Kasumi-1 (cell line): ENCODE measurements at regions not wholly inside any gene's neighbourhood (a gene's known extent, or its start where the extent isn't known, plus 50 kb on each side); places are given as distances from the start of the nearest gene placed in this dataset.

Source experiments
- DNase-seq, 2 experiments: peaks; one replicate each; lab custom pipeline; 2025; lab: John Stamatoyannopoulos, UW

DNA sequence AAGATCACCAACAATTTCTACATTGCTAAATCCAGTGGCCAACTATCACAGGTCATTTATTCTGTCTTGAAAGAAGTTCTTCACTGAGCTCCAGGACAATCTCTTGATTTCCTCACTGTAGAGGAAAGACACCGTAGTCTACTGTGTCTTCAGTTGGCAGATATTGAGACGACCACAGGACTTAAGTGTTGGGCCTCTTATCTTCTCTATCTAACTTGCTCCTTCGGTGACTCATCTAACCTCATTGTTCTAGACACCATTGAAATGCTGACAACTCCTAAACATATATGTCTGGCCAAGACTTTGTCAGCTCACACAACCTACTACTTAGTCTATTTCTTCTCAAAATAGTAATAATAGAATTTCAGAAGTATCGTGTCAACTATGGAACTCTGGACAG lies 425.8 kb downstream of the ARAP2 start:
- DNase-seq: peak in 1 of 2 experiments; percentile 32

DNA sequence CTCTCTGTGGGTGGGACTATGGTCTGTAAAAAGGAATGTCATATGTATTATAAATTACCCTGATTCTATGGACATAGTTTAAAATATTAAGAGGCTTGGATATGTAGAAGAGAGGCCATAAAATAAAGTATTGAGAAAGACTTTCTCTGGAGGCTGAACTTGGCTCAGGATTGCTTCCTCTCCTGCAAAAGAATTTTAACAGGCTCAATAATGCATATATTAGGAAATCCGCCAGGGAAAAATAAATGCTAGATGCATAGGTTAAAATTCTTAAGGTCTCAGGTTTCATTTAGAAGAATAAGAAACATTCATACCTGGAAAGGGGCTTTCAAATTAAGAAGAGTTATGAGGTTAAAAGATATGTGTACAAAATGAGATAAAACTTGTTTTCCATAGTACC lies 424.3 kb downstream of the ARAP2 start:
- DNase-seq: no peak

DNA sequence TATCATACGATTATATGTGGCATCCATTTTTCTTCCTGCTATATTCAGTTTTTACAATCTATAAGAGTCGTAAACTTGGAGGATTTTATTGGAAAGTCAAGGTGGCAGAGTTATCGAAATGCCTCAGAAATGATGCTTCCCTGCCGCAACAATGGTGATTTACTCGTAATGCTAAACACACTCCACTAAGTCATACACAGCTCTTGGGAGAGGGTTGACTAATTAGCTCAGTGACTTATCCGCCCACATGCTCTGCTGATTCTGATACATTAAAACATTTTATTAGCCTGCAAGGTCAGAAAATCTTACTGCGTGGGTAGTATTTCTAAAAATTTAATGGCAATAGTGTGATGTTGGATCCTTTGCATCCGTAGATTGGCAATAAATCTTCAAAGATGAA lies 420.1 kb downstream of the ARAP2 start:
- no peak for DNase-seq

DNA sequence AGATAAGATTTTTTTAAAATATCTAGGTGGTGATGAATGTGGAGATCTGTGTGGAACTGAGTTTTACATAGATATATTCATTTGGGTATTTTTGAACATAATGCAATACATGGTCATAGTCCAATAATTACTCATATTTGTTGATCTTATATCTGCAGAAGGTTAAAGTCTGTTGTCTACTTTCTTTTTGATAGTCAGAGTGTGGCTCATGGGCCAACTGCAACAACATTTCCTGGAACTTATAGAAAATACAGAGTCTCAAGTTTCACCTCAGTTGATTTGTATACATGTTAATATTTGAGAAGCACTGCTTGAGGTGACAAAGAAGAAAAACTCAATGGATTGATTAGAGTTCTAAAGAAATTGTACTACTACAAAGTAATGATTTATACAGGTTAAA lies 408.4 kb downstream of the ARAP2 start:
- DNase-seq: no peak

DNA sequence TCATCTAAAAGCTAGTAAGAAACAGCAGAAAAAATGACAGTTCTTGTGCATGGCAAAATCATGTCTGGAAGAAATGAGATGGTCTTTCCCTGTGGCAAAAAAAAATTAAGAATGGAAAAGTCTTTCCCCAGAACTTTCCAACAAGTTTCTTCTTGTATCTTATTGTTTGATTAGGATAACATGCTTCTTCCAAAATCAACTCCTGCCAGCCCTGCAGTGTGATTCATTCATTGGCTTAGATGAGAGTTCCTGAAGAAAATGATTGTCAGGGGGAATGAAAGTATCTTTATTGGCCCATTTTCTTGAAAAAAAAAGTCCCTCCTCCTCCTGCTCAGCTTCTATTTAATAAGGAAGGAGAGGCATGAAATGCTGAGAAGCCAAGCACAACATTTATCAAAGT lies 407.7 kb downstream of the ARAP2 start:
- DNase-seq: no peak

DNA sequence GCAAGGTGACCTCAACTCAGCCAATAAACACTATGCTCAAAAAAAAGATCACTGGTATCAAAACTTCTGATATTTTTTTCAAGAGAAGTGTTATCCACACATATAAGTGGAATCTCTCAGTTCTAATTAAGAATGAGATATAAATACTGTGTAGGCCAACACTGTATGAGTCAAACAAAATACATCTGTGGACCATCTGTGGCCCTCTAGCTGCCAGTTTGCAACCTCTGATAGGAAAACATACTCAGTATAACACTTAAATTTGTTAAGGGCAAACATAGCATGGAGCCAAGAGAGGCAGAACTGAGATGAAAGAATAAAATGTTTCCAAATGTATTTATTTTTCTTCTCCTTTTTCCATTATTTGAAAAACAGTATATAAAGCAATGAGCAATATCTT lies 377.3 kb downstream of the ARAP2 start:
- DNase-seq: no peak

DNA sequence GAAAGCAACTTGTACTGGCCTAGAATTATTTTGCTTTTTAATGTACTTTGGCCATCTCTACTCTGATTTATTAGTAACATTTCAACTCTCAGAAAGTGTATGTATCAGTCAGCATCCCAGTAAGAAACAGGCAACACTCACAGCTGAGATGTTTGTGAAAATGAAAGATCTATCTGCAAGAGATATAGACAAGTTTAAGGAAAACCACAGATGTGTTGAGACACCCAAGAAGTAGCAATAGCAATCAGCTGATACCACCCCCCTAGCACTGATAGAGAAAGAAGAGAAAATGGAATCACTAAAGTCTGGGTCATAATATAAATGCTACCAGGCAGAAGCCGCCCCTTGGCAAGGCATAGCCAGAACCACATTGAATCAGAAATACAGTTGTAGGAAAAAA lies 372.0 kb downstream of the ARAP2 start:
- DNase-seq: no peak

DNA sequence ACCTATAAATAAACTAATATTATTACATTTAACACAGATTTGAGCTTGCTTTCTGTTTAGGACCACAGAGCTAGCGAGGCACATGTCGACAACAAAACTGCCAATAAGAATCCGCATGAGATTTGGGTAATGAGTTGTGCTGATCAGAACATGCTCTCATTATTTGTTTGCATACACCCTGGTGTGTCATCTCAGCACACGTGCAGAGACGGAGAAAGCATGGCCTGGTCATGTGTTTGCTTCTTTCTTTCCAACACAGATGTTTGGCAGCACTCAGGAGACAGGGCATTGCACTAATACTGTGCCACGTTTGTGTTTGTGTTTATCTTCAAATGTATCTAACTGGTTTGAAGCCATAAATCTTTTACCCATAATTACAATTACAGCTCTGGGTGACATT lies 364.8 kb downstream of the ARAP2 start:
- no peak for DNase-seq

DNA sequence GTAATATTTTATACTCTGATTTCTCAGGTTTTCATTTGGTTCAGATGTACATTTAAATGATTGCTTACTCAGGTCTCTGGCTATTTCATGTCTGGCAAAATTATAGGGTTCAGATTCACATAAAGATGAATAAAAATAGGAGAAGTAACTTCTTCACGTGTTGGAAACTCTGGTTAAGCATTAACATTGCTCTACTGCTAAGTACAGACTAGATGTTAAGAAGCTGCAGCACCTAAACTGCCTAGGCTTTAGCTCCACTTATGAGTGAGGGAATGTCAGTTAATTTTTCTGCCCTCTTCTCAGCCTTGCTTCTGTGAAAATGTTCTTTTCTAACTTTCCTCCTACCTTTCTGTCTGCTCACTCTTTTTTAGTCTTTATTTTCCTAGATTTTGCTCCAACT lies 361.2 kb downstream of the ARAP2 start:
- DNase-seq: no peak

DNA sequence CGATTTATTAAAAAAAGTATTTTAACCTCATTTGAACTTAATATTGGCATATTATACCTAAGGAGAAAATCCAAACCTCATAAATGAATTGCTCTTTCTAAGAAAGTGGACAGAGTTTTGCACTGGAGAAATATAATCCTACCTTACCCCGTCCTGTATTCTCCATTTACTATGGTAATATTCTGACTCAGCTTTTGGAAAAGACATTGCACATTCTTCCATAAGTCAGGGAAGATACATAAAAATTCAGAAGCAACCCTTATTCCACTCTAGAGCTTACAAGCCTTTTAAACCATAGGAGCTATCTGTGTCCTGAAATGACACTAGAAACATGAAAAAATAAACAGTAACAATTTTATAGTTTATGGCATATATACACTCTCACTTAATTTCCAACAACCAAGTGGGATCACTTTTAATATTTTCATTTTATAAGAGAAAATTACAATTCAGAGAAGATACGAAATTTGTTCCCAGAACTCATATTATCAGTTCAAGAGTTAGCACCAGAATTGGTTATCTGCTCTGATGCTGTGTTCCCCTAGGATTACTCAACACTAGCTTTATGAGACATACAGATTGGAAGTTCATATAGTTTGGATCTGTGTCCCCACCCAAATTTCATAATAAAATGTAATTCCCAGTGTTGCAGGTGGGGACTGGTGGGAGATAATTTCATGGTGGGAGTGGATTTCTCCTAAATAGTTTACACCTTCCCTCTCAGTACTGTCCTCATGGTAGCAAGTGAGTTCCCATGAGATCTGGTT lies 359.4 kb downstream of the ARAP2 start:
- no peak for DNase-seq

DNA sequence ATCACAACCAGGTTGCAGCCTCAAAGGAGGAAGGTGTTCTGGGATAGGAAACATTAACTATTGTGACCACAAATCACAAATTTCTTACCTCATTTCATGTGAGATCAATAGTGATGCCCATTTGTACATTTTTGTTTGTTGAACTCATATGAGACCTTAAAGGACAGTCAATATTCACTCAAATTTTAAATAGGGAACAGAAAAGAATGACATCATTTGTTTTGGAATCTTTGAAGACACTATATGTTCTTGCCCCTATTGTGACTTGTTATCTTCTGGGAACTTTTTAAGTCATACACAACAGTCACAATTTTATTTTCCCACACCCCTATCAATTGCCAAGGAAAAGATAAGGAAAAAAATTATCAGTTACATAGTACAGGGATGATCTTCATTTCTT lies 346.5 kb downstream of the ARAP2 start:
- DNase-seq: no peak

DNA sequence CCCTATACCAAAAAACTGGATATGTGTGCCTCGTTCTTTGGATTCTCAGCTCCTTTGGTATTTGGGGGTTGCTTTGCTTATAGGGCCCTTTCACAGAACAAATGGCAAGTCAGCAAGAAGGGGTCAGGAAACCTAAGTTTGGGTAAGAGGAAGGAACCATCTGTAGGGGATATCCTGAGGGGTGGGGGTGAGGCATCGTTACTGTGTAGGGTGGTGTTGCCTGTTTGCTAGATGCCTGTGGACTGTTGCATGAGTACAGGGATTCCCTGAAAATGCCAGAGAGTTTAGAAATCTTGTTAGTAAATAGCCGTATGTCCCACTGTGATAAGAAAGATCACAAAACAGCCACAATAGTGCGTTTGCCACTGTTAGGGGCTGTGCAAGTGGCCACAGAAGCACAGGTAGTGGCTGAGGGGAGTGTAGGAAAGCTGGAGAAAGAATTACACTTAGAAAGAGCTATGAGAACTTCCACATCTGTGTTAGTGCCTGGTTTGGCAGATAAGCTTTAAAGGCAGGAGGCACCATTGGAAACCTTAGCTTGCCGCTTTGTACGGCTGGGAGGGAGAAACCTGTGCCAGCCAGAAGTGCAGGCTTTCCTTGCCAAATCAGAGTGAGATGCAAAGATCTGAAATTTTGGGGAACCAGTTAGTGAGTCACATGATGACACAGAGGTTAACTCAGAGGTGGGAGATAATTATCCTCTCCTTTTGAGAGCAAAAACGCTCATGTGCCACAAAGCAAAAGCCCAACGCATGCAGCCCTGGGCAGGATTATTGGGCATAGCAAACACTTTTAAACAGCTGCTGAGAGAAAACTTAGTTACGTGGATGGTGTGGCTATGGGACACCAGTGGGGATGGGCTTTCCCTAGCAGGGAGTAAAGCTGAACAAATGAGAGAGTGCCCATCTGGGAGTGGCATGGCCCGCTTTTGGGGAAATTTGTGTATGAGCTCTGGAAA lies 343.7 kb downstream of the ARAP2 start:
- peak; percentile 78 to 89 for DNase-seq

DNA sequence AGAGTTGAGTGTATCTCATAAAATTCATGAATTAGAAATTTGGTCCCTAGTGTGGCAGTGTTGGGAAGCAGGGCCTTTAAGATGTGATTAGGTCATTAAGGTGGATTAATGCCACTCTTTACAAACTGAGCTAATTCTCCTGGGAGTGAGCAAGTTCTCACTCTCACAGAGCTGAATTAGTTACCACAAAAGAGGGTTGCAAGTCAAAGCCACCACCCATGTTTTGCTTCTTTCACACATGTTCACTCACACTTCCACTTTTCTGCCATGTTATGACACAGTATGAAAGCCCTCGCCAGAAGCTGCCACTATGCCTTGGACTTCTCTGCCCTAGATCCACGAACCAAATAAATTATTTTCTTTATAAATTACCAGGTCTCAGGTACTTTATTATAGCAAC lies 332.1 kb downstream of the ARAP2 start:
- DNase-seq: peak; percentile 4 to 15

DNA sequence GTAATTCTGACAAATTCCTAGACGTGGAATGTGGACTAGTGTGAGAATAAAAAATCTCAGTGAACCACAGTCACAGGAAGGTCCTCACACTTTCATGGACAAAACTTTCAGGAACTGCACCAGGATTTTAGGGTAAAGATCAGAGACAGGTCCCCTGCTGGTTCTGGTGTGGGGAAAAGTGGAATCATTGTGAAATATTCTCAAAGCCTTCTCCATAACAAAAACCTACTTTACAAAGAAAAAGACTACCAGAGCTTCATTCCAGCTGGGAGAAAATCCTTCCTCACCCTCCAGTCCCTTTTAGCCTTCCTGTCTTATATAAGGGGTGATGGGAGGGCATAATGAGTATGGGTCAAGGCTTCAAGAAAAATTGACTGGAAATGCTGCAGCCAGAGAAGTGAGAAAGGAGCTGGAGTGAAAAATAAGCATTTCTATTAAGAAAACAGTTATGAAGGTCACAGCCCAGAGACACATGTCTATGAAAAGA lies 325.8 kb downstream of the ARAP2 start:
- DNase-seq: no peak

DNA sequence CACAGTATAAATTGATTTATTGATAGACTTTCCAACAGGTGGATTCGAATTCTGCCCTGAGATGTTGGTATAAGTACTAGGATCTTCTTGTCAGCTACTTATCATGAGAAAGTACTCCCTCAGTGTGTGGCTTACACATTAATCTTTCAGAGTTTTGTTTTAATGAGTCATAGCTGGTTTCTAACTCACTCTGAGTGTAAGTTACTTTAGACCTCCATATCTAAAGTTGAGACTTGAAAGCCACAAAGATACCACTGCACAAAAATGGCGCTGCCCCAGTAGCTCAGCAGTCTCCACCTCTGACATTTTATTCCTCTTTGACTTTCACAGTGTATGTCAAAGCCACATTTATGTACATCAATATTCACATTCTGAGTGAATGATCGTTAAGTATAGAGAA lies 318.5 kb downstream of the ARAP2 start:
- no peak for DNase-seq

DNA sequence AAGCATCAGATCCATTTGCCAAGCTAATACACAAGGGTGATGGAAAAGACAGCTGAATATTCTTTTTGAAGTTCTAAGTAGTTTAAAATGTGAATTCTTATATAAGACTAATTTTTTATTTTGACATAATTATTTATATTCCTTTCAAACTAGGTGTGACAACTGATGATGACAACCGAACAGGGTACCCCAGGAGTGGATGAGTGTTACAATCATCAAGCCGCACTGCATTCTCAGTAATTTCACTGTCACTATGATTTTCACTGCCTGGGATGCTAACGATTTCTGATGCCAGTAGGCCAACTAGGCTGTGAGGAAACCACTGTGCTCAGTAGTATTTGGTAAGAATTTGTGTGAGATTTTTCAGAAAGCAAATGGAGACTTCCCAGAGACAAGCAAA lies 317.5 kb downstream of the ARAP2 start:
- DNase-seq: no peak

DNA sequence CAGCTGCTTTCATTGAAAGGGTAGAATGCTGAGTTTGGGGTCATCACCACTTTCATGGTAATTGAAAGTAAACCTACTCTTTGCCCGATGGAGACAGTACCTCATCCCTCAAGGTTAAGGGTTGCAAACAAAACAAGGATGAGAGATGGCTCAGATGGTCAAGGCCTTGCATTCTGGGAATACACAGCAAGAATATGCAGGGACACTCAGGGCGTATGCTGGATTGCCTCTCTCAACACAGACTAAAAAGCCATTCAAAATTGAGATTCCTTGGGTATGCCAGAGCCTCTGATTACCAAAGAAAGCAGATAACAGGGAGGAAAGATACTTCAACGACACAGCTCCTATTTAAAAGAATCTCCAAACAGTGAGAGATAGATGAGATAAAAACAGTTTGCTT lies 310.4 kb downstream of the ARAP2 start:
- no peak for DNase-seq

DNA sequence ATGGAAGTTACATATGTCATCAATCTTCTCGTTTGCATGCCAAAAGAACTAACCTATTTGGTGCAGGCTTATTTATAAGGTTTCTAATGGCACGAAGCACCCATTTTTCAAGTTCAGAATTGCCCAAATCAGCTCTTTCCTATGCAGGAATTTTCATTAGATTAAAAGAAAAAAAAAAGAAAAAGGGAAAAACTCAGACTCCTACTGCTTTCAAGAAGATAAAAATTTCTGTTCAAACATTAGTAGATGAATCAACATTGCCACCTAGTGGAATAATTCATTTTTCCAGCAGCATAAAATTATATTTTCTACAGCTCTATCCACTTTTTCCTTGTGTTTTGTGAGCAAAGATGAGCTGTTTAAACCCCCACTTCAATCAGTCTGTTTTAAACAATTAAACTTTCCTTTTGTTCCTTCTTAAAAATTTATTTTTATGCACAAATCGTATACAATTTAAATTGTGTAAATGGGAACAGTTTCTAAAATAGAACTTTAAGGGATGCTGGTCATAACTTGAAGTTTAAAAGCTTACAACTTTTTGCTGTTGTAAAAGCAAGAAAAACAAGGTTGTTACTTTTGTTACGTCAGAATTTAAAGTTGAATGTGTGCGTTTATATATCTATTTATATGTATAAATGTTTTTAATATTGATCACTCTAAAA lies 309.9 kb downstream of the ARAP2 start:
- peak; percentile 47 to 54 for DNase-seq

DNA sequence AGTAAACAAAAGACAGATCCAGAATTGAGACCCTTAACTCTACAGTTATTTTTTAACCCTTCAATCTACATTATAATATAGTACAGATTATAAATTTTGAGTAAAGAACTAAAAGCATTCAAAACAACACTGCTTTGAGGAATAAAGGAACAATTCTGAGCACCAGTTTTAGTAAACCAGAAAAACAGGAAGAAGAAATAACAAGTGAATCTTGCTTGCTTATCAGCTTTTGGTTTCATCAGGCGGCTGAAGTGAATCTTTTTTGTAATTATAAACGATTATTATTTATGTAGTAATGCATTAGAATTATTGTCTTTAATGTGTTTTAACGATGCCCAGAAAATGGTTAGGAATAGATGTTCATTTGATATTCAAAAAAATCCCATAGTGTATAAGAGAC lies 305.4 kb downstream of the ARAP2 start:
- no peak for DNase-seq

DNA sequence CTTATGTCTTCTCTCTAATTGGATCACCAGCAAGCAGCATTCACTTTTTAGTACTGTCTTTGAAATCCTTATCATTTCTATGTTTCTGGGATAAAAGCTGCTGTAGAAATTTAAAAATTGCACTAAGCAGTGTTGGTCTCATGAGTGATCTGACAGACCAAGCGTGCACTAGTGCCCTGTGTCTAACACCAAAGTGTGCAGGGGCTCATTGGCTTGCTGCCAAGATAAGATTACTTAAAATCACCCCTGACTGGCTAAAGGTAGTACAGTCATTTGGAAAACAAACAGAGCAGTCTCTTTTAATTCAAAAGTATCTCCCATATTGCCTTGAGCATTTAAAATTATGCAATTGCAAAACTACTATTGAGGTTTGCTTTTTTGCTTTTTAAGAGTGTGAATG lies 304.6 kb downstream of the ARAP2 start:
- no peak for DNase-seq

DNA sequence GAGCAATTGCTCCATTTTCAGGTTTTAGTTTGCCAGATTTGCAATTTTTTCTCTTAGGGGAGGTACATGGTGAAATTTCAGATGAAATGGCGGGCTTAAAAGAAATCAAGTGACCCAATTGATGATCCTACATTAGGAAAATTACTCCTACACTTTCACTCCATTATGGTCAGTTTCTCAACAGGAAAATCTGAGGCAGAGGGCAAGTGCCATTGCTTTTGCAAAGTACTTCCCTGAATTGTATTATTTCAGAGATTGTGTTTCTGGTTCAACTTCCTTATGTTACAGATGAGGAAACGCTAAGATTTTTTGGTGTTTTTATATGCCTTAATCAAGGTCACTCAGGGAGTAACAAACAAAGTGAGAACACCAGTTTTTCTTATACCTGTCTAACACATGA lies 302.2 kb downstream of the ARAP2 start:
- no peak for DNase-seq

DNA sequence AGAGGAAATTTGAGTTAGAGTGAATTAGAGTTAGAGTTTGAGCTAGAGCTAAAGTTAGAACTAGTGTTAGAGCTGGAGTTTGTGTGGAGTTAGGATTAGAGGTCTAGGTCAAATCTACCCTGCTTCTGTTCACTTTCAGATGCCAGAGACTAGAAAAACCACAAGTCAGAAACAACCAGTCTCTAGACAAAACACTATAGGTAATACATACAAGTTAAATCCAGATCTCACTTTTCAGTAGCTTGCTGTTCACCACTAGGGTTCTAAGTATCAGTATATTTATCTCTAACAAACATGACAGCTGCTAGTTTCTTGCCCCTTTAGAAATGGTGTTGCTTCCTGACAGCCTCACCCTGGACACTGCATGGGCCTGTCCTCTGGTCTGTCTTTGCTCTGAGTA lies 300.7 kb downstream of the ARAP2 start:
- DNase-seq: no peak

DNA sequence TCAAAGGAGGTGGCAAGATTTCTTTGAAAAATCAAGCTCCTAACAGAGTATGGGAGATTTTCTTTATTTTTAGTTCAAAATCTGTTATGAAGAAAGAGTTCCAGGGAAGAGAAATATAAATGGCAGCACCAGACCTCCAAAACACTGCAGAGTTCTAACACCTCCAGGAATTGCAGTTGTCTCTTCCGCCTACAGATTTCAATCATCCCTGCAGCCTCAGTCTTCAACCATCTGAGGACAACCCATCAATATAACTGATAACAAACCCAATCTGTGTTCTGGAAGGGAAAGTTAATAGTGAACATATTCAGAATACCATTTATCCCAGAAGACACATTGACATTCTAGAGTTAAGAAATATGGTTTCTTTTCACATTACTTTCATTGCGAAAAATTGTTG lies 296.1 kb downstream of the ARAP2 start:
- DNase-seq: no peak
